AG04450 (cell line): ENCODE measurements at regions not wholly inside any gene's neighbourhood (a gene's known extent, or its start where the extent isn't known, plus 50 kb on each side); places are given as distances from the start of the nearest gene placed in this dataset.

Experiments
- CTCF ChIA-PET: fragments of 300-600, 350-600 bp; formaldehyde crosslinking; extraction: SDS; loops from one replicate; lab custom pipeline; 2022; ENCODE audit warnings: antibody characterized with exemption, inconsistent platforms; lab: Charles Lee
- POLR2A ChIA-PET: fragments of 350-600 bp; formaldehyde crosslinking; extraction: SDS; loops from one replicate; lab custom pipeline; 2021; ENCODE audit warnings: antibody characterized with exemption, inconsistent platforms; lab: Yijun Ruan, JAX
- DNase-seq: peaks from one replicate; pipeline ENCODE4 v3.0.0-alpha.2; 2011; ENCODE audit warnings: low read depth, low spot score
- H3K27ac ChIP-seq: one replicate; pipeline ENCODE4 v1.5.1; 2012; ENCODE audit warnings: low read depth, low read length, control low read depth
- H3K27me3 ChIP-seq: one replicate; pipeline ENCODE4 v1.6.0; 2012; ENCODE audit warnings: low read length; ENCODE audit not compliant: control insufficient read depth, insufficient read depth
- H3K4me3 ChIP-seq: 2 replicates; pipeline ENCODE4 v1.5.1; 2011; ENCODE audit warnings: mild to moderate bottlenecking, low read depth, low read length, control low read depth
- H3K9me3 ChIP-seq: 2 replicates; pipeline ENCODE4 v1.5.1; 2012; ENCODE audit warnings: low read length; ENCODE audit not compliant: control insufficient read depth, insufficient read depth
- TF ChIP-seq, protein P1 (sequence below): IDR thresholded peaks from 2 replicates; pipeline ENCODE4 v1.5.1; 2011; ENCODE audit warnings: low read depth, low read length, control low read depth, inconsistent platforms

- CTCF ChIA-PET: interaction anchor here (0.6 kb wide), 1 partner anchor 450 kb away, joined by 4 read pairs; no protein-coding TSS in a partner anchor
Measured at GRCh38 chr12:123100882-123101281, 50.0 kb downstream of the PITPNM2 start.

GRCh38 chr12:123100450-123100849, 50.4 kb downstream of the PITPNM2 start:
- H3K9me3 ChIP-seq: no peaks in the 10 kb centered on the region; the same call in 1 of the 2 replicates
- CTCF ChIA-PET: no interaction called here
- H3K27me3 ChIP-seq: peaks cover 9% of the 10 kb centered on the region
- H3K4me3 ChIP-seq: no peak overlapping the region
- POLR2A ChIA-PET: no interaction called here
- TF ChIP-seq, protein P1, sequence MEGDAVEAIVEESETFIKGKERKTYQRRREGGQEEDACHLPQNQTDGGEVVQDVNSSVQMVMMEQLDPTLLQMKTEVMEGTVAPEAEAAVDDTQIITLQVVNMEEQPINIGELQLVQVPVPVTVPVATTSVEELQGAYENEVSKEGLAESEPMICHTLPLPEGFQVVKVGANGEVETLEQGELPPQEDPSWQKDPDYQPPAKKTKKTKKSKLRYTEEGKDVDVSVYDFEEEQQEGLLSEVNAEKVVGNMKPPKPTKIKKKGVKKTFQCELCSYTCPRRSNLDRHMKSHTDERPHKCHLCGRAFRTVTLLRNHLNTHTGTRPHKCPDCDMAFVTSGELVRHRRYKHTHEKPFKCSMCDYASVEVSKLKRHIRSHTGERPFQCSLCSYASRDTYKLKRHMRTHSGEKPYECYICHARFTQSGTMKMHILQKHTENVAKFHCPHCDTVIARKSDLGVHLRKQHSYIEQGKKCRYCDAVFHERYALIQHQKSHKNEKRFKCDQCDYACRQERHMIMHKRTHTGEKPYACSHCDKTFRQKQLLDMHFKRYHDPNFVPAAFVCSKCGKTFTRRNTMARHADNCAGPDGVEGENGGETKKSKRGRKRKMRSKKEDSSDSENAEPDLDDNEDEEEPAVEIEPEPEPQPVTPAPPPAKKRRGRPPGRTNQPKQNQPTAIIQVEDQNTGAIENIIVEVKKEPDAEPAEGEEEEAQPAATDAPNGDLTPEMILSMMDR: no peak
- no peak for DNase-seq
- no peak overlapping the region for H3K27ac ChIP-seq

More at GRCh38 chr12:123100882-123101281, 50.0 kb downstream of the PITPNM2 start:
- H3K27me3 ChIP-seq: peaks cover 9% of the 10 kb centered on the region
- no peak overlapping the region for H3K4me3 ChIP-seq
- DNase-seq: no peak
- H3K27ac ChIP-seq: no peak overlapping the region
- H3K9me3 ChIP-seq: no peaks in the 10 kb centered on the region
- TF ChIP-seq, protein P1: no peak
- POLR2A ChIA-PET: no interaction called here

GRCh38 chr12:123099560-123100192, 51.2 kb downstream of the PITPNM2 start:
- TF ChIP-seq, protein P1: no peak
- Histone ChIP-seq H3K27me3 (peaks cover 9% of the 10 kb centered on the region), H3K4me3 (no peak overlapping the region), H3K27ac (no peak overlapping the region), H3K9me3 (no peaks in the 10 kb centered on the region; the same call in 1 of the 2 replicates)
- DNase-seq: no peak
- CTCF ChIA-PET: no interaction called here
- POLR2A ChIA-PET: no interaction called here

GRCh38 chr12:123098780-123099179, 52.1 kb downstream of the PITPNM2 start:
- no peak for DNase-seq
- H3K9me3 ChIP-seq: no peaks in the 10 kb centered on the region; the same call in 1 of the 2 replicates
- H3K27ac ChIP-seq: no peak overlapping the region
- POLR2A ChIA-PET: no interaction called here
- CTCF ChIA-PET: no interaction called here
- TF ChIP-seq, protein P1: no peak
- no peak overlapping the region for H3K4me3 ChIP-seq
- H3K27me3 ChIP-seq: peaks cover 9% of the 10 kb centered on the region

DNA sequence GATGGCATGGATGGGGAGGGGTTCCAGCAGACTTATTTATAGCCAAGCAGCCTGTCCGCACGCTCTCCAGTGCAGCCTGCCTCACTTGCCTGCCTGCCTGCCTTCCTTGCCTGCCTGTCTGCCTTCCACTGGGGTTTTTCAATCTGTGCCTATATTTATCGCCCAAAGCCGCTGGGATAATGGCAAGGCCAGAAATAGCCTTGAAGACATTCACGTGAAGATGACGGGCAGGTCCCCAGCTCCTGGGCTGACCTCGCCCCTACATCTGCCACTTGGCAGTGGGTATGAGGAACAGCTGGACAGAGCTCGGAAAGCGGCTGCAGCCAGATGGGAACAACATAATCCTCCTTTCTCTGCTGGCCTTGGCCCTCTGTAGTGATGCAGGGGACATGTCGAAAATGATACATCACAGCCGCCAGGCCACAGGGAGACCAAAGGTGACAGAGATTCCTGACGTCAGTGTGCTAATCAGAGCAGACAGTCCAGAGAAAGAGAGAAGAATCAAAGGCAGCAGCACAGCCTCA, 53.3 kb downstream of the PITPNM2 start:
- Histone ChIP-seq H3K4me3 (no peak overlapping the region), H3K9me3 (no peaks in the 10 kb centered on the region; the same call in 1 of the 2 replicates), H3K27me3 (peaks cover 9% of the 10 kb centered on the region), H3K27ac (no peak overlapping the region)
- CTCF ChIA-PET: no interaction called here
- no peak for DNase-seq
- POLR2A ChIA-PET: no interaction called here
- TF ChIP-seq, protein P1: no peak
